Keratinocyte (primary cell): ENCODE measurements at regions not wholly inside any gene's neighbourhood (a gene's known extent, or its start where the extent isn't known, plus 50 kb on each side); places are given as distances from the start of the nearest gene placed in this dataset.

Experiments
- DNase-seq: peaks from one replicate; pipeline ENCODE4 v3.0.0-alpha.2; 2011; ENCODE audit warnings: low read depth, missing footprints, low spot score
- FAIRE-seq: peaks from 2 replicates; lab custom pipeline; 2011; peaks lifted over from hg19 to GRCh38; lab: Jason Lieb, UNC
- H2AFZ ChIP-seq: 2 replicates; pipeline ENCODE4 v1.6.0; 2012; ENCODE audit warnings: low read length, control low read depth, inconsistent platforms; ENCODE audit not compliant: control insufficient read depth
- H3K27ac ChIP-seq: 2 replicates; pipeline ENCODE4 v1.5.1; 2011; ENCODE audit warnings: low read length; ENCODE audit not compliant: control insufficient read depth, insufficient read depth
- H3K27me3 ChIP-seq: 3 replicates; pipeline ENCODE4 v1.6.0; 2011; ENCODE audit warnings: low read length; ENCODE audit not compliant: control insufficient read depth, insufficient read depth; ENCODE audit errors: extremely low read depth
- H3K36me3 ChIP-seq, 2 experiments: 2 replicates in 1 of 2; 3 replicates in 1 of 2; pipeline ENCODE4 v1.5.1; 2011; ENCODE audit warnings: low read length in 2 of 2, mild to moderate bottlenecking in 1 of 2; ENCODE audit not compliant: control insufficient read depth in 2 of 2, insufficient read depth in 2 of 2; ENCODE audit errors: extremely low read depth in 1 of 2
- H3K4me1 ChIP-seq: 3 replicates; pipeline ENCODE4 v1.5.1; 2011; ENCODE audit warnings: low read length; ENCODE audit not compliant: control insufficient read depth, insufficient read depth; ENCODE audit errors: extremely low read depth
- H3K4me2 ChIP-seq: 3 replicates; pipeline ENCODE4 v1.6.0; 2011; ENCODE audit warnings: low read depth, low read length; ENCODE audit not compliant: control insufficient read depth, insufficient read depth; ENCODE audit errors: extremely low read depth
- H3K4me3 ChIP-seq, 3 experiments: fragments of 200-600 bp in 1 of 3; sonication (generic) in 1 of 3; 2 replicates in 2 of 3; 3 replicates in 1 of 3; pipeline ENCODE4 v1.5.1; 2011 to 2016; ENCODE audit warnings: low read length in 3 of 3, mild to moderate bottlenecking in 3 of 3, control low read depth in 2 of 3, inconsistent platforms in 1 of 3, low read depth in 1 of 3, mixed read lengths in 1 of 3, mixed run types in 1 of 3, moderate library complexity in 1 of 3; ENCODE audit not compliant: control insufficient read depth in 2 of 3, insufficient read depth in 2 of 3; ENCODE audit errors: extremely low read depth in 1 of 3
- H3K79me2 ChIP-seq: 2 replicates; pipeline ENCODE4 v1.6.0; 2012; ENCODE audit warnings: low read length; ENCODE audit not compliant: control insufficient read depth, insufficient read depth
- H3K9ac ChIP-seq: 3 replicates; pipeline ENCODE4 v1.6.0; 2011; ENCODE audit warnings: low read length; ENCODE audit not compliant: control insufficient read depth, insufficient read depth; ENCODE audit errors: extremely low read depth
- H3K9me1 ChIP-seq: 3 replicates; pipeline ENCODE4 v1.6.0; 2011; ENCODE audit warnings: low read length; ENCODE audit not compliant: control insufficient read depth, insufficient read depth; ENCODE audit errors: extremely low read depth
- H3K9me3 ChIP-seq: 2 replicates; pipeline ENCODE4 v1.5.1; 2012; ENCODE audit warnings: low read depth, low read length; ENCODE audit not compliant: control insufficient read depth
- H4K20me1 ChIP-seq: 3 replicates; pipeline ENCODE4 v1.6.0; 2011; ENCODE audit warnings: low read length; ENCODE audit not compliant: control insufficient read depth, insufficient read depth; ENCODE audit errors: extremely low read depth
- CTCF ChIP-seq, 3 experiments: IDR thresholded peaks in 1 of 3; conservative IDR thresholded peaks in 1 of 3; optimal IDR thresholded peaks in 1 of 3; 2 replicates in 2 of 3; 3 replicates in 1 of 3; pipeline versions ENCODE3 to v1.5.1; 2011; ENCODE audit warnings: low read length in 3 of 3, mild to moderate bottlenecking in 3 of 3, moderate library complexity in 2 of 3, control low read depth in 1 of 3, inconsistent platforms in 1 of 3; ENCODE audit not compliant: insufficient read depth in 2 of 3; ENCODE audit errors: extremely low read depth in 1 of 3
- EZH2 ChIP-seq: IDR thresholded peaks from one replicate; pipeline ENCODE4 v1.6.1; 2012; ENCODE audit warnings: inconsistent platforms, mild to moderate bottlenecking, low read length, moderate library complexity
- dilution Hi-C: fragments of 300-500 bp; cut with MboI; formaldehyde crosslinking; loops from one replicate; pipeline ENCODE4 v1.7.0; 2020; ENCODE audit warnings: low sequenced_read_pairs; ENCODE audit not compliant: extremely low pct_ligation_motif_present

- Histone ChIP-seq H3K9me1 (no peaks in the 10 kb centered on the region), H3K9me3 (no peaks in the 10 kb centered on the region), H3K27me3 (no peaks in the 10 kb centered on the region), H4K20me1 (no peaks in the 10 kb centered on the region), H3K4me1 (no peaks in the 10 kb centered on the region), H3K36me3 (no peaks in the 10 kb centered on the region), H3K79me2 (no peaks in the 10 kb centered on the region), H3K27ac (no peak overlapping the region), H3K4me2 (no peak overlapping the region), H3K9ac (no peak overlapping the region), H3K4me3 (no peak overlapping the region), H2AFZ (no peak overlapping the region)
- FAIRE-seq (no peak), DNase-seq (no peak)
- TF ChIP-seq CTCF (optimal IDR thresholded peaks at IDR 0.05 in 1 of 3, IDR thresholded peaks at IDR 0.05 in 1 of 3, conservative IDR thresholded peaks at IDR 0.05 in 1 of 3; ENCODE audit: extremely low read depth in 1 of 3, insufficient read depth in 2 of 3, low read length in 3 of 3) (no peak), EZH2 (no peak)
- dilution Hi-C loops, result no loop called here
Observed at GRCh38 chr6:141705431-141705830, 427.3 kb upstream of the GJE1 start.

DNA sequence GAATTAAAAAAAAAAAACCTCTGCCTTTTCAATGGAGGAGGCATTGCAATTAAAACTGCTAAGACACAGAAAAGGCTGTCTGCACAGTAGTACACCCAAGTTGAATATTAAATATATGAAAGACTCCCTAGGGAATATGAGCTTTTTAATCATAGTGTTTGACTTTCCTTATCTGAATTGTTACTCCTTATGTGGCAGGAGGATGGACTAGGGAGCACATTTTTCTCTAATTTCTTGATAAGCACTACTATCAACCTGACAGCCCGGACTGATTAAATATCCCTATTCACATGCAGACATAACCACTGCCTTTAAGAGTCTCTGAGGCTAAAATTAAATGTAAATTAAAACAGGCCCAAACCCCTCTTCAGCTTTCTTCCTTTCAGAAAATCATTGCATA lies 428.6 kb upstream of the GJE1 start:
- H3K27ac ChIP-seq, result no peak overlapping the region
- H3K4me3 ChIP-seq, result no peak overlapping the region
- no peak overlapping the region for H3K4me2 ChIP-seq
- no peaks in the 10 kb centered on the region for H3K4me1 ChIP-seq
- H2AFZ ChIP-seq, result no peak overlapping the region
- no peaks in the 10 kb centered on the region for H3K36me3 ChIP-seq
- H3K79me2 ChIP-seq, result no peaks in the 10 kb centered on the region
- dilution Hi-C loops, result no loop called here
- DNase-seq (no peak), FAIRE-seq (no peak)
- H3K9me3 ChIP-seq, result no peaks in the 10 kb centered on the region
- no peak overlapping the region for H3K9ac ChIP-seq
- H3K27me3 ChIP-seq, result no peaks in the 10 kb centered on the region
- H3K9me1 ChIP-seq, result no peaks in the 10 kb centered on the region
- TF ChIP-seq CTCF (optimal IDR thresholded peaks at IDR 0.05 in 1 of 3, IDR thresholded peaks at IDR 0.05 in 1 of 3, conservative IDR thresholded peaks at IDR 0.05 in 1 of 3; ENCODE audit: extremely low read depth in 1 of 3, insufficient read depth in 2 of 3, low read length in 3 of 3), result no peak
- TF ChIP-seq EZH2, result no peak
- no peaks in the 10 kb centered on the region for H4K20me1 ChIP-seq
